ENCODE measurements at regions not wholly inside any gene's neighbourhood (a gene's known extent, or its start where the extent isn't known, plus 50 kb on each side); places are given as distances from the start of the nearest gene placed in this dataset.

- H3K27me3 ChIP-seq (replicated peaks; ENCODE audit: control insufficient read depth, insufficient read depth, low read length), result peaks cover 21% of the 10 kb centered on the region
- DNase-seq (ENCODE audit: low read depth), result no peak
These were observed 168.4 kb upstream of the NHS start for GRCh38 chrX:17206584-17206983.

GRCh38 chrX:17214962-17215361 is 160.0 kb upstream of the NHS start:
- Histone ChIP-seq H3K9me3 (ENCODE audit: control insufficient read depth, low read length) (peaks cover 42% of the 10 kb centered on the region), H3K27me3 (replicated peaks; ENCODE audit: control insufficient read depth, insufficient read depth, low read length) (peaks cover 15% of the 10 kb centered on the region), H3K9ac (ENCODE audit: low read length) (no peak overlapping the region), H3K4me3 (ENCODE audit: low read length) (no peak overlapping the region), H3K36me3 (ENCODE audit: control insufficient read depth, insufficient read depth, low read length, severe bottlenecking) (no peaks in the 10 kb centered on the region), H3K4me1 (ENCODE audit: control insufficient read depth, insufficient read depth, low read length) (no peaks in the 10 kb centered on the region)
- no peak for DNase-seq (ENCODE audit: low read depth)

More at GRCh38 chrX:17206584-17206983, 168.4 kb upstream of the NHS start:
- Histone ChIP-seq H3K36me3 (ENCODE audit: control insufficient read depth, insufficient read depth, low read length, severe bottlenecking) (no peaks in the 10 kb centered on the region), H3K4me1 (ENCODE audit: control insufficient read depth, insufficient read depth, low read length) (no peaks in the 10 kb centered on the region), H3K9me3 (ENCODE audit: control insufficient read depth, low read length) (peaks cover 10% of the 10 kb centered on the region), H3K9ac (ENCODE audit: low read length) (no peak overlapping the region), H3K4me3 (ENCODE audit: low read length) (no peak overlapping the region)

- Histone ChIP-seq H3K27me3 (replicated peaks; ENCODE audit: control insufficient read depth, insufficient read depth, low read length) (no peaks in the 10 kb centered on the region), H3K9me3 (ENCODE audit: control insufficient read depth, low read length) (no peaks in the 10 kb centered on the region), H3K9ac (ENCODE audit: low read length) (no peak overlapping the region), H3K4me3 (ENCODE audit: low read length) (no peak overlapping the region), H3K36me3 (ENCODE audit: control insufficient read depth, insufficient read depth, low read length, severe bottlenecking) (no peaks in the 10 kb centered on the region), H3K4me1 (ENCODE audit: control insufficient read depth, insufficient read depth, low read length) (no peaks in the 10 kb centered on the region)
- DNase-seq (ENCODE audit: low read depth), result no peak
These were observed 148.3 kb upstream of the NHS start for GRCh38 chrX:17226736-17227135.

GRCh38 chrX:17237146-17237545 is 137.9 kb upstream of the NHS start:
- Histone ChIP-seq H3K9me3 (ENCODE audit: control insufficient read depth, low read length) (peaks cover 7% of the 10 kb centered on the region), H3K36me3 (ENCODE audit: control insufficient read depth, insufficient read depth, low read length, severe bottlenecking) (no peaks in the 10 kb centered on the region), H3K4me3 (ENCODE audit: low read length) (no peak overlapping the region), H3K9ac (ENCODE audit: low read length) (no peak overlapping the region), H3K4me1 (ENCODE audit: control insufficient read depth, insufficient read depth, low read length) (no peaks in the 10 kb centered on the region), H3K27me3 (replicated peaks; ENCODE audit: control insufficient read depth, insufficient read depth, low read length) (peaks cover 41% of the 10 kb centered on the region)
- DNase-seq (ENCODE audit: low read depth), result no peak

- Histone ChIP-seq H3K4me3 (ENCODE audit: low read length) (no peak overlapping the region), H3K9me3 (ENCODE audit: control insufficient read depth, low read length) (peaks cover 7% of the 10 kb centered on the region), H3K9ac (ENCODE audit: low read length) (no peak overlapping the region), H3K27me3 (replicated peaks; ENCODE audit: control insufficient read depth, insufficient read depth, low read length) (peaks cover 42% of the 10 kb centered on the region), H3K4me1 (ENCODE audit: control insufficient read depth, insufficient read depth, low read length) (no peaks in the 10 kb centered on the region), H3K36me3 (ENCODE audit: control insufficient read depth, insufficient read depth, low read length, severe bottlenecking) (no peaks in the 10 kb centered on the region)
- DNase-seq (ENCODE audit: low read depth), result peak; percentile 79
These were observed 132.5 kb upstream of the NHS start for GRCh38 chrX:17242470-17242869.

- no peaks in the 10 kb centered on the region for H3K9me3 ChIP-seq (ENCODE audit: control insufficient read depth, low read length)
- no peaks in the 10 kb centered on the region for H3K4me1 ChIP-seq (ENCODE audit: control insufficient read depth, insufficient read depth, low read length)
- no peak overlapping the region for H3K9ac ChIP-seq (ENCODE audit: low read length)
- peaks cover 22% of the 10 kb centered on the region for H3K27me3 ChIP-seq (replicated peaks; ENCODE audit: control insufficient read depth, insufficient read depth, low read length)
- H3K4me3 ChIP-seq (ENCODE audit: low read length), result no peak overlapping the region
- H3K36me3 ChIP-seq (ENCODE audit: control insufficient read depth, insufficient read depth, low read length, severe bottlenecking), result no peaks in the 10 kb centered on the region
- no peak for DNase-seq (ENCODE audit: low read depth)
These were observed 127.9 kb upstream of the NHS start for GRCh38 chrX:17247144-17247543.

- Histone ChIP-seq H3K4me3 (ENCODE audit: low read length) (no peak overlapping the region), H3K9me3 (ENCODE audit: control insufficient read depth, low read length) (peaks cover 9% of the 10 kb centered on the region), H3K4me1 (ENCODE audit: control insufficient read depth, insufficient read depth, low read length) (no peaks in the 10 kb centered on the region), H3K27me3 (replicated peaks; ENCODE audit: control insufficient read depth, insufficient read depth, low read length) (no peaks in the 10 kb centered on the region), H3K36me3 (ENCODE audit: control insufficient read depth, insufficient read depth, low read length, severe bottlenecking) (no peaks in the 10 kb centered on the region), H3K9ac (ENCODE audit: low read length) (no peak overlapping the region)
- DNase-seq (ENCODE audit: low read depth), result no peak
These were observed 112.9 kb upstream of the NHS start for GRCh38 chrX:17262123-17262522.

- H3K36me3 ChIP-seq (ENCODE audit: control insufficient read depth, insufficient read depth, low read length, severe bottlenecking), result no peaks in the 10 kb centered on the region
- no peak overlapping the region for H3K4me3 ChIP-seq (ENCODE audit: low read length)
- H3K9ac ChIP-seq (ENCODE audit: low read length), result no peak overlapping the region
- DNase-seq (ENCODE audit: low read depth), result no peak
- peaks cover 3% of the 10 kb centered on the region for H3K9me3 ChIP-seq (ENCODE audit: control insufficient read depth, low read length)
- peaks cover 2% of the 10 kb centered on the region for H3K27me3 ChIP-seq (replicated peaks; ENCODE audit: control insufficient read depth, insufficient read depth, low read length)
- no peaks in the 10 kb centered on the region for H3K4me1 ChIP-seq (ENCODE audit: control insufficient read depth, insufficient read depth, low read length)
These were observed 108.9 kb upstream of the NHS start for GRCh38 chrX:17266136-17266535.

GRCh38 chrX:17278961-17279360 is 96.0 kb upstream of the NHS start:
- Histone ChIP-seq H3K36me3 (ENCODE audit: control insufficient read depth, insufficient read depth, low read length, severe bottlenecking) (no peaks in the 10 kb centered on the region), H3K27me3 (replicated peaks; ENCODE audit: control insufficient read depth, insufficient read depth, low read length) (peaks cover 23% of the 10 kb centered on the region), H3K4me1 (ENCODE audit: control insufficient read depth, insufficient read depth, low read length) (no peaks in the 10 kb centered on the region), H3K9me3 (ENCODE audit: control insufficient read depth, low read length) (peaks cover 9% of the 10 kb centered on the region), H3K4me3 (ENCODE audit: low read length) (no peak overlapping the region), H3K9ac (ENCODE audit: low read length) (no peak overlapping the region)
- no peak for DNase-seq (ENCODE audit: low read depth)

- Histone ChIP-seq H3K9ac (ENCODE audit: low read length) (no peak overlapping the region), H3K4me1 (ENCODE audit: control insufficient read depth, insufficient read depth, low read length) (no peaks in the 10 kb centered on the region), H3K4me3 (ENCODE audit: low read length) (no peak overlapping the region), H3K27me3 (replicated peaks; ENCODE audit: control insufficient read depth, insufficient read depth, low read length) (peaks cover 18% of the 10 kb centered on the region), H3K9me3 (ENCODE audit: control insufficient read depth, low read length) (peaks cover 9% of the 10 kb centered on the region), H3K36me3 (ENCODE audit: control insufficient read depth, insufficient read depth, low read length, severe bottlenecking) (no peaks in the 10 kb centered on the region)
- DNase-seq (ENCODE audit: low read depth), result no peak
These were observed 89.0 kb upstream of the NHS start for GRCh38 chrX:17285983-17286382.

- Histone ChIP-seq H3K9ac (ENCODE audit: low read length) (no peak overlapping the region), H3K27me3 (replicated peaks; ENCODE audit: control insufficient read depth, insufficient read depth, low read length) (peaks cover 4% of the 10 kb centered on the region), H3K9me3 (ENCODE audit: control insufficient read depth, low read length) (peaks cover 6% of the 10 kb centered on the region), H3K4me3 (ENCODE audit: low read length) (no peak overlapping the region), H3K4me1 (ENCODE audit: control insufficient read depth, insufficient read depth, low read length) (peaks cover 9% of the 10 kb centered on the region), H3K36me3 (ENCODE audit: control insufficient read depth, insufficient read depth, low read length, severe bottlenecking) (no peaks in the 10 kb centered on the region)
- no peak for DNase-seq (ENCODE audit: low read depth)
These were observed 83.7 kb upstream of the NHS start for GRCh38 chrX:17291171-17291900.

GRCh38 chrX:17292111-17292527 is 82.9 kb upstream of the NHS start:
- Histone ChIP-seq H3K27me3 (replicated peaks; ENCODE audit: control insufficient read depth, insufficient read depth, low read length) (peaks cover 4% of the 10 kb centered on the region), H3K4me1 (ENCODE audit: control insufficient read depth, insufficient read depth, low read length) (peaks cover 9% of the 10 kb centered on the region), H3K4me3 (ENCODE audit: low read length) (no peak overlapping the region), H3K9ac (ENCODE audit: low read length) (no peak overlapping the region), H3K36me3 (ENCODE audit: control insufficient read depth, insufficient read depth, low read length, severe bottlenecking) (no peaks in the 10 kb centered on the region), H3K9me3 (ENCODE audit: control insufficient read depth, low read length) (peaks cover 6% of the 10 kb centered on the region)
- peak; percentile 12 for DNase-seq (ENCODE audit: low read depth)

All from adipocyte (in vitro differentiated cells).